GM18951 (cell line): ENCODE measurements at regions not wholly inside any gene's neighbourhood (a gene's known extent, or its start where the extent isn't known, plus 50 kb on each side); places are given as distances from the start of the nearest gene placed in this dataset.

Source experiments
- POLR2A ChIP-seq: IDR thresholded peaks from 4 replicates; pipeline ENCODE4 v1.6.1; 2011; ENCODE audit warnings: mild to moderate bottlenecking; ENCODE audit not compliant: insufficient read length, insufficient read depth; ENCODE audit errors: extremely low read depth
- in situ Hi-C: fragments of 300-500 bp; cut with MboI; formaldehyde crosslinking; loops from one replicate; pipeline ENCODE4 v1.12.0; 2022; ENCODE audit warnings: low sequenced_read_pairs, mixed read lengths, inconsistent platforms; ENCODE audit not compliant: unreplicated experiment

GRCh38 chr6:119814609-119815400, 465.2 kb upstream of the MAN1A1 start:
- no peak for TF ChIP-seq POLR2A
- in situ Hi-C loops = no loop called here

- TF ChIP-seq POLR2A = no peak
- in situ Hi-C loops = no loop called here
Measured at GRCh38 chr6:119802464-119802863, 452.9 kb upstream of the MAN1A1 start.

GRCh38 chr6:119801056-119801455, 451.5 kb upstream of the MAN1A1 start:
- in situ Hi-C loops = no loop called here
- no peak for TF ChIP-seq POLR2A

GRCh38 chr6:119800526-119800925, 451.0 kb upstream of the MAN1A1 start:
- in situ Hi-C loops = no loop called here
- TF ChIP-seq POLR2A = no peak

- in situ Hi-C loops = no loop called here
- TF ChIP-seq POLR2A = no peak
Measured at GRCh38 chr6:119799596-119800509, 450.3 kb upstream of the MAN1A1 start.

GRCh38 chr6:119791736-119792135, 442.2 kb upstream of the MAN1A1 start:
- no peak for TF ChIP-seq POLR2A

GRCh38 chr6:119781365-119781764, 431.8 kb upstream of the MAN1A1 start:
- no peak for TF ChIP-seq POLR2A
- in situ Hi-C loops = no loop called here

More at GRCh38 chr6:119791736-119792135, 442.2 kb upstream of the MAN1A1 start:
- in situ Hi-C loops = no loop called here

GRCh38 chr6:119768201-119768600, 418.6 kb upstream of the MAN1A1 start:
- TF ChIP-seq POLR2A = no peak
- in situ Hi-C loops = no loop called here

GRCh38 chr6:119764927-119765681, 415.5 kb upstream of the MAN1A1 start:
- TF ChIP-seq POLR2A = no peak
- in situ Hi-C loops = no loop called here

GRCh38 chr6:119760046-119760445, 410.5 kb upstream of the MAN1A1 start:
- no peak for TF ChIP-seq POLR2A

GRCh38 chr6:119758385-119758784, 408.8 kb upstream of the MAN1A1 start:
- in situ Hi-C loops = no loop called here
- no peak for TF ChIP-seq POLR2A

More at GRCh38 chr6:119760046-119760445, 410.5 kb upstream of the MAN1A1 start:
- in situ Hi-C loops = no loop called here

GRCh38 chr6:119757467-119757866, 407.9 kb upstream of the MAN1A1 start:
- in situ Hi-C loops = no loop called here
- TF ChIP-seq POLR2A = no peak

GRCh38 chr6:119749335-119749734, 399.8 kb upstream of the MAN1A1 start:
- in situ Hi-C loops = loop anchor here (25.0 kb wide), 1 partner anchor 612 kb away; no protein-coding TSS in a partner anchor
- TF ChIP-seq POLR2A = no peak

GRCh38 chr6:119748535-119748934, 399.0 kb upstream of the MAN1A1 start:
- in situ Hi-C loops = loop anchor here (25.0 kb wide), 1 partner anchor 611 kb away; no protein-coding TSS in a partner anchor
